Heart left ventricle (tissue), 13 donors: ENCODE measurements at regions not wholly inside any gene's neighbourhood (a gene's known extent, or its start where the extent isn't known, plus 50 kb on each side); places are given as distances from the start of the nearest gene placed in this dataset.
"Not testable (repeated sequence)": the region's sequence is repeated elsewhere in the genome, so short reads cannot be mapped to it uniquely, and the experiment has no call there.

Experiments used
- POLR2A ChIP-seq, 2 donors: fragments of 450-650 bp; IDR thresholded peaks; one replicate each; pipeline ENCODE4 v1.6.1; 2017; ENCODE audit warnings: antibody characterized with exemption in 2 of 2, mild to moderate bottlenecking in 2 of 2, moderate library complexity in 2 of 2
- TF ChIP-seq, protein P1 (sequence below), 12 donors: fragments of 200-600 bp; sonication (generic) in 4 of 12; IDR thresholded peaks; one replicate each; pipeline versions ENCODE4 v1.5.0 to v1.8.0; 2018 to 2022; ENCODE audit warnings: antibody characterized with exemption in 12 of 12, mild to moderate bottlenecking in 5 of 12
- donor health status: ischemic (EF 13 %, LVEDD 7.1; RV severe dilation, severe dysfunction).
- donor health status: DM: no; HTN: yes; CAD: no.
- donor health status: DM: no; HTN: no; CAD: no.
- donor health status: ischemic (EF 25% LVEDD 6.9; RV normal size, moderate dysfunction).
- donor health status: ischemic (EF 25% LVEDD 5.7; RV mildly dilated, moderate dysfunction).
- donor health status: ischemic (EF 35%, LVEDD 5.7; RV mildly dilated, moderate dysfunction).
- donor health status: nonischemic (EF 11% LVEDD 7.7; RV severe dilation, severe dysfunction).
- donor health status: DM: yes; HTN: yes; CAD: no.
- donor health status: PGD.
- donor health status: ischemic (EF 29% LVEDD 5.4; RV normal size, mild dysfunction).
- donor health status: nonischemic (EF 23%, LVEDD 6.1; RV moderate dilation, normal function).

DNA sequence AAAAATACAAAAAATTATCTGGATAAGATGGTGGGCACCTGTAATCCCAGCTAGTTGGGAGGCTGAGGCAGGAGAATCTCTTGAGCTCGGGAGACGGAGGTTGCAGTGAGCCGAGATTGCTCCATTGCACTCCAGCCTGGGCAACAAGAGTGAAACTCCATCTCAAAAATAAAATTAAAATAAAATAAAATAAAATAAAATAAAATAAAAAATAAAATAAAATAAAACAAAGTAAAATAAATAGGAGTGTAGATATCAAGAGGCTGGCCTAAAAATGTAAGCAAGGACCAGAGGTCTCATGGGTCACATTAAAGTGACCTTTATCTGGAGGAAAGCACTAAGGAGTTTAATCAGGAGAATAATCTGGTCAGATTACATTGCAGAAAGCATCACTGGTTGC lies 293.8 kb downstream of the MIAT start:
- TF ChIP-seq, protein P1, sequence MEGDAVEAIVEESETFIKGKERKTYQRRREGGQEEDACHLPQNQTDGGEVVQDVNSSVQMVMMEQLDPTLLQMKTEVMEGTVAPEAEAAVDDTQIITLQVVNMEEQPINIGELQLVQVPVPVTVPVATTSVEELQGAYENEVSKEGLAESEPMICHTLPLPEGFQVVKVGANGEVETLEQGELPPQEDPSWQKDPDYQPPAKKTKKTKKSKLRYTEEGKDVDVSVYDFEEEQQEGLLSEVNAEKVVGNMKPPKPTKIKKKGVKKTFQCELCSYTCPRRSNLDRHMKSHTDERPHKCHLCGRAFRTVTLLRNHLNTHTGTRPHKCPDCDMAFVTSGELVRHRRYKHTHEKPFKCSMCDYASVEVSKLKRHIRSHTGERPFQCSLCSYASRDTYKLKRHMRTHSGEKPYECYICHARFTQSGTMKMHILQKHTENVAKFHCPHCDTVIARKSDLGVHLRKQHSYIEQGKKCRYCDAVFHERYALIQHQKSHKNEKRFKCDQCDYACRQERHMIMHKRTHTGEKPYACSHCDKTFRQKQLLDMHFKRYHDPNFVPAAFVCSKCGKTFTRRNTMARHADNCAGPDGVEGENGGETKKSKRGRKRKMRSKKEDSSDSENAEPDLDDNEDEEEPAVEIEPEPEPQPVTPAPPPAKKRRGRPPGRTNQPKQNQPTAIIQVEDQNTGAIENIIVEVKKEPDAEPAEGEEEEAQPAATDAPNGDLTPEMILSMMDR (IDR thresholded peaks at IDR 0.05): not testable (repeated sequence)
- not testable (repeated sequence) for TF ChIP-seq POLR2A (IDR thresholded peaks at IDR 0.05)
